ENCODE measurements at regions not wholly inside any gene's neighbourhood (a gene's known extent, or its start where the extent isn't known, plus 50 kb on each side); places are given as distances from the start of the nearest gene placed in this dataset.

- no peak for DNase-seq (ENCODE audit: low spot score in 2 of 2)
- intact Hi-C loops (cut with DNase I; ENCODE audit: low total_unique reads): no loop called here
- 60 to 66% methylated on average over 4 of the region's 4 CpGs for WGBS, 2 donors
- H3K4me3 ChIP-seq (ENCODE audit: low read depth, poor library complexity, severe bottlenecking): no peak overlapping the region
- TF ChIP-seq CTCF (IDR thresholded peaks at IDR 0.05) (no peak), POLR2A (IDR thresholded peaks at IDR 0.05) (no peak)
These were observed 479.9 kb upstream of the ZNF462 start for GRCh38 chr9:106383072-106383471.

GRCh38 chr9:106387965-106388364 lies 475.0 kb upstream of the ZNF462 start:
- 93 to 95% methylated on average over 2 of the region's 2 CpGs for WGBS, 2 donors
- no peak for DNase-seq (ENCODE audit: low spot score in 2 of 2)
- no peak for TF ChIP-seq POLR2A (IDR thresholded peaks at IDR 0.05)
- no peak for TF ChIP-seq CTCF (IDR thresholded peaks at IDR 0.05)
- H3K4me3 ChIP-seq (ENCODE audit: low read depth, poor library complexity, severe bottlenecking): no peak overlapping the region
- intact Hi-C loops (cut with DNase I; ENCODE audit: low total_unique reads): no loop called here

GRCh38 chr9:106393226-106393625 lies 469.7 kb upstream of the ZNF462 start:
- 76 to 85% methylated on average over 2 of the region's 2 CpGs for WGBS, 2 donors
- intact Hi-C loops (cut with DNase I; ENCODE audit: low total_unique reads): loop anchor here (5.0 kb wide), 1 partner anchor 669 kb away; no protein-coding TSS in a partner anchor
- DNase-seq (ENCODE audit: low spot score in 2 of 2): no peak
- TF ChIP-seq CTCF (IDR thresholded peaks at IDR 0.05) (no peak), POLR2A (IDR thresholded peaks at IDR 0.05) (no peak)
- H3K4me3 ChIP-seq (ENCODE audit: low read depth, poor library complexity, severe bottlenecking): no peak overlapping the region

- H3K4me3 ChIP-seq (ENCODE audit: low read depth, poor library complexity, severe bottlenecking): no peak overlapping the region
- WGBS, 2 donors: 36 to 41% methylated on average over 1 of the region's 1 CpG
- intact Hi-C loops (cut with DNase I; ENCODE audit: low total_unique reads): no loop called here
- DNase-seq (ENCODE audit: low spot score in 2 of 2): no peak
- TF ChIP-seq POLR2A (IDR thresholded peaks at IDR 0.05) (no peak), CTCF (IDR thresholded peaks at IDR 0.05) (no peak)
These were observed 462.8 kb upstream of the ZNF462 start for GRCh38 chr9:106400170-106400569.

- intact Hi-C loops (cut with DNase I; ENCODE audit: low total_unique reads): no loop called here
- TF ChIP-seq CTCF (IDR thresholded peaks at IDR 0.05) (no peak), POLR2A (IDR thresholded peaks at IDR 0.05) (no peak)
- no peak for DNase-seq (ENCODE audit: low spot score in 2 of 2)
- WGBS, 2 donors: 81 to 82% methylated on average over 2 of the region's 2 CpGs
- H3K4me3 ChIP-seq (ENCODE audit: low read depth, poor library complexity, severe bottlenecking): no peak overlapping the region
These were observed 462.0 kb upstream of the ZNF462 start for GRCh38 chr9:106400950-106401349.

GRCh38 chr9:106403081-106403480 lies 459.9 kb upstream of the ZNF462 start:
- intact Hi-C loops (cut with DNase I; ENCODE audit: low total_unique reads): no loop called here
- WGBS, 2 donors: 85 to 86% methylated on average over 1 of the region's 1 CpG

More at GRCh38 chr9:106403081-106403480, 459.9 kb upstream of the ZNF462 start:
- DNase-seq (ENCODE audit: low spot score in 2 of 2): no peak
- no peak overlapping the region for H3K4me3 ChIP-seq (ENCODE audit: low read depth, poor library complexity, severe bottlenecking)
- TF ChIP-seq POLR2A (IDR thresholded peaks at IDR 0.05) (no peak), CTCF (IDR thresholded peaks at IDR 0.05) (no peak)

All from lower leg skin (tissue), 4 donors.